ENCODE measurements at regions not wholly inside any gene's neighbourhood (a gene's known extent, or its start where the extent isn't known, plus 50 kb on each side); places are given as distances from the start of the nearest gene placed in this dataset.

DNA sequence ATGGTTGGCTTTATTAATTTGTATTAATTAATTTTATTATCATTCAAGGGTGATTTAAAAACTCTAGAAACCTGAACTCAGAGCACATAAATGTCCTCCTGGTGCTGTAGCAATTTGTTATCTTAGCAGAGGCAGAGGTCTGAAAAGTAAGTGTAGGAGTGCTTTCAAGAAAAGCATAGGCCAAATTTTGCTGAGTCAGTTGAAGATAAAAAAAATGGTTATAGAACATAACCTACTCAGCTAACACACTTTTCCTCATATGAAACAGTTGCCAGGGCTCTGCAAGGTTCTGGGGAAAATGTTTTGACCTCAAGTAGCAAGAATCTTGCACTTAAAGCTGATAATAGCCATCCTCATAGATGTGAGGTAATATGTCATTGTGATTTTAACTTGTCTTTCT is 53.5 kb upstream of the CHODL start:
- DNase-seq (ENCODE audit: low read depth) = no peak

DNA sequence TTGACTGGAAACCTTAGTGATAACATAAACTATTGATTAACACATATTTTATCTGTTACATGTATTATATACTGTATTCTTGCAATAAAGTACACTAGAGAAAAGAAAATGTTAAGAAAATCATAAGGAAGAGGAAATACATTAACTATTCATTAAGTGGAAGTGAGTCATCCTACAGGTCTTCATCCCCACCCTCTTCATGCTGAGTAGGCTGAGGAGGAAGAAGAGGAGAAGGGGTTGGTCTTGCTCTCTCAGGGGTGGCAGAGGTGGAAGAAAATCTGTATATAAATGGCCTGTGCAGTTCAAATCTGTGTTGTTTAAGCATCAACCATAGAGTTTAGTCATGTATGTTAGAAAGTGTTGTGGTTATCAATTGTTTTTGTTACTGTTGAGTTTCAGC is 66.1 kb upstream of the CHODL start:
- no peak for DNase-seq (ENCODE audit: low read depth)

DNA sequence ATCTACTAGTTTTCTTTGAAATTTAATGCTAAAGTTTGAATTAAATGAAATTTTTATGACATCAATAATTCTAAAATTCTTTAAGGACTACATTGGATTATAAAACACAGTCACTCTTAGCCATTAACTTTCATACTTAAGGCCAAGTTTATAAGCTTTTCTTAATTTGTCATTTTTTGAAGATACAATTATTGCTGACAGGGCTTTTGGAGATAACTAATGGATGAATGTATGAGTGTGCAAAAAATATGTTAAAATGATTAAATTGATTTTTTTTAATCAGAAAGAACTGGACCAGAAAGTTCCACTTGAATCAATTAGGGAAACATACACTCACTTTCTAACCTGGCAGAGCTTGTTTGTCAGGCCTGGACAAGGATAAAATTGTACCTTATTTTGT is 70.3 kb upstream of the CHODL start:
- DNase-seq (ENCODE audit: low read depth) = no peak

- DNase-seq (ENCODE audit: low read depth) = no peak
These were observed 73.8 kb upstream of the CHODL start for GRCh38 chr21:18170829-18171228.

GRCh38 chr21:18170221-18170620 is 74.4 kb upstream of the CHODL start:
- DNase-seq (ENCODE audit: low read depth) = no peak

DNA sequence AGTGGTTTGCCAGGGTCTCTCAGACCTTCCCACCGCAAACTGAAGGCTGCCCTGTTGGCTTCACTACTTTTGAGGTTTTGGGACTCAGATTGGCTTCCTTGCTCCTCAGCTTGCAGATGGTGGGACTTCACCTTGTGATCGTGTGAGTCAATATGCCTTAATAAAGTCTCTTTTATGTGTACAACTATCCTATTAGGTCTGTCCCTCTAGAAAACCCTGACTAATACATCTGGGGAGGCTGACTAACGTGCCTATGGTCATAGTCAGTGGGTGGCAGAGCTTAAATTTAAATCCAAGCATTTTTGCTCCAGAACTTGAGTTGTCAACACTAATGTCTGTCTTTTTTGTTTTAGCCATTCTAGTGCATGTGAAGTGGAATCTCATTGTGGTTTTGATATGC is 76.5 kb upstream of the CHODL start:
- no peak for DNase-seq (ENCODE audit: low read depth)

GRCh38 chr21:18164933-18165332 is 79.7 kb upstream of the CHODL start:
- no peak for DNase-seq (ENCODE audit: low read depth)

DNA sequence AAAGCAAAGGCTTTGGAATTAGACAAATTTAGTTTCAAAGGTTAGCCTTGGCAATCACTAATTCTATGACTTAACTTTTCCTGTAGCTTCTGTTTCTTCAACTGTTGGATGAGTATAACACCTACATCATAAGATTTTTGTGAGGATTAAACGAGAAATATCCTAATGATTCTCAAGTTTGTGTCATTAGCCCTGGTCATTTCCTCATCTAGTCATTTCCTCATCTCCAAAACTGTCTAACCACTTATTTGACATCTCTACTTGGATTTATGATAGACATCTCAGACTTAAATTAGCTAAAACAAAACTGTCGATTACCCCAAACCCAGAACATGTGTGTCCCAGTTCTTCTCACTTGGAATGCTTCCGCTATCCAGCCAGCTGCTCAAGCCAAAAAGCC is 80.2 kb upstream of the CHODL start:
- DNase-seq (ENCODE audit: low read depth) = no peak

- DNase-seq (ENCODE audit: low read depth) = no peak
These were observed 80.7 kb upstream of the CHODL start for GRCh38 chr21:18163956-18164355.

- no peak for DNase-seq (ENCODE audit: low read depth)
These were observed 82.8 kb upstream of the CHODL start for GRCh38 chr21:18161841-18162240.

DNA sequence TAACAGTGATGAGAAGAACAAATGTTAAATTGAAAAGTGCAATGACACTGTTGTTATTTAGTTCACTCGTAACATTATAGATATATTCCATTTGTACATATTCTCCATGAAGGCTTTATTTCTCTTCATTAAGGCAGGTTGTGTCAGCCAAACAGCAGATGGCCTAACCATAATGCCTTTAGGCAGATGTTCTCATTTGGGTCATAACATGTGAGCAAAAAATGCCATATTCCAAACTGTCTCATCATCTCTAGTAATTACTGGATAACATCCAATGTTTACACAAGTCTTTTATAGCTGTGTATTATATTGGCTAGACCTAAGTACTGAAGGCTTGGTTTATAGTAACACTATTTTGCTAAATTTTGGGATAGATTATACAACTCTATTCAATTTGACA is 87.2 kb upstream of the CHODL start:
- DNase-seq (ENCODE audit: low read depth) = no peak

DNA sequence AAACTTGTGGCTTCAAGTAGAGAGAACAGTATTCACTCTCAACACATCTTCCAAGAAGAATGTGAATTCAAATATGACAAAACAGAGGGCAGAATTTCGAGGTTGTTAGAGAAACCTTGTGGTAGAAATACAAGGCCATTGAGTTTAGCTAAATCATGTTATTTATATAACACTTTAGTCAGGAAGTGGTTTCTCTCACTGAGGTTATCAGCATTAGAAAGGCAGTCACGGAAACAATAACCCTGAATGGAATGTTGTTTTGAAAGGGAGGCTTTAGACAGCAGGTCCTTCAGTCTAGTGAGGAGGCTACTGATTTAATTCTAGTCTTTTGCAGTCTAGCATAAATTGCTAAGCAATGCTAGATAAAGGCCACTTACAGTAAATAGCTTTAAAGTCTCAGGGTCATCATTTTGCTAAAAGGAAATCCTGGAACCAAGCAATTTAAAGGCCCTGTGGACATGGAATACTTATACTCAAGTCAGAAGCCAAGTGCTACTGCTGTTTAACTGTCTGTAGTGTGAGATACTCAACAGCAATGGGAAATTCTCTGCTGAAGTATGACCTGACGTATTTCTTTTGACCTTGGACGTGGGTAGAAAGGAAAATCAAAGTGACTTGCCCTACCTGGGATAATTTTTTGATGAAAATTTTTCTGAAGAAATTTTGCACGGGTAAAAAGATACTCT is 89.0 kb upstream of the CHODL start:
- peak; percentile 32 for DNase-seq (ENCODE audit: low read depth)

- no peak for DNase-seq (ENCODE audit: low read depth)
These were observed 91.6 kb upstream of the CHODL start for GRCh38 chr21:18153063-18153462.

DNA sequence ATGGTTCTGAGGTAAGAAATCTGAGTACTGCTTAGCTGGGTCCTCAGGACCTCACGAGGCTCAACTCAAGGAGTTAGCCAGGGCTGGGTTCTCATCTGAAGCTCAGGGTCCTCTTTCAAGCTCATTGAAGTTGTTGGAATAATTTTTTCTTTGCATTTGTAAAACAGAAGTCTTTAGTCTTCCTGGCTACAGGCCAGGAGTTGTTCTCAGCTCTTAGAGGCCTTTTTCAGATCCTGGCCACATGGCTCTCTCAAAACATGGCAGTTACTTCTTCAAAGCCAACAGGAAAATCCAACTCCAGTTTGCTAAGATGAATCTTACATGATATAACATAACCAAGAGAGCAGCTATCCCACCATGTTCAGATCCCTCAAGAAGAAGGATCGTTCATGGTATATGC is 92.3 kb upstream of the CHODL start:
- DNase-seq (ENCODE audit: low read depth) = no peak

- no peak for DNase-seq (ENCODE audit: low read depth)
These were observed 93.6 kb upstream of the CHODL start for GRCh38 chr21:18151046-18151445.

DNA sequence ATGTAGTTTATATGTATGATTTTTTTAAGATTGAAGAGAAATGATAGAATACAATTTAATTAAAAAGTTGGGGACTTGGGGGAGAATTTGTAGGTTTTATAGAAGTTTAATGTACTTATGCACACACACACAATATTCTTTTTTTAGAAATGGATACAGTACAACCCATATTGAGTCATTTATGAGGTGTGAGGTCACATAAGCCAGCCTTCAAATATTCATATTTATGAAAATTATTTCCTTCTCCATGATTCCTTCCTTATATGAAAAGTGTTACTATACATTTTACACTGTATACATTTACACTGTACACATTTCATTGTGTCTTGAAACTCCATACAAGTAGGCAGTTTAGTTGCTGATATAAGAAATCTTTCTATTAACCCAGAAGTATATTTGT is 96.2 kb upstream of the CHODL start:
- DNase-seq (ENCODE audit: low read depth) = no peak

GRCh38 chr21:18147678-18148077 is 97.0 kb upstream of the CHODL start:
- DNase-seq (ENCODE audit: low read depth) = no peak

GRCh38 chr21:18146820-18147219 is 97.8 kb upstream of the CHODL start:
- DNase-seq (ENCODE audit: low read depth) = no peak

DNA sequence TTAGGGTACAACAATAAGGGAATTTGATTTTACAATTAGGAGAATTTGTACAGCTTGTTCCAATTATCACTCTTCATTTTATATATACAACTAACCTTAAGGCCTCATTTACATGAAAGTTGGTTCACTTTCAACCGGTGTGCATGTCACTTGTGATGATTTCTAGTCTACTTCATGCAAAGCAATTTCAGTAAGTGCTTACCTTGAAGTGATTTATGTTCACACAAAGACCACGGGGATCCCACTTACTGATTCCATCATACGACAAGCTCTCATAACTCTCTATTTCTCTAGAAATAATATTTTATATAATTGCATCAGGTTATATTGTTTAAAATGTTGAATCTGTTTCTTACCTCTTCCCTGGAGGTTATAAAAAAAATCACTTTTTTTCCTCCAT is 100.3 kb upstream of the CHODL start:
- DNase-seq (ENCODE audit: low read depth) = no peak

GRCh38 chr21:18142655-18143054 is 102.0 kb upstream of the CHODL start:
- no peak for DNase-seq (ENCODE audit: low read depth)

DNA sequence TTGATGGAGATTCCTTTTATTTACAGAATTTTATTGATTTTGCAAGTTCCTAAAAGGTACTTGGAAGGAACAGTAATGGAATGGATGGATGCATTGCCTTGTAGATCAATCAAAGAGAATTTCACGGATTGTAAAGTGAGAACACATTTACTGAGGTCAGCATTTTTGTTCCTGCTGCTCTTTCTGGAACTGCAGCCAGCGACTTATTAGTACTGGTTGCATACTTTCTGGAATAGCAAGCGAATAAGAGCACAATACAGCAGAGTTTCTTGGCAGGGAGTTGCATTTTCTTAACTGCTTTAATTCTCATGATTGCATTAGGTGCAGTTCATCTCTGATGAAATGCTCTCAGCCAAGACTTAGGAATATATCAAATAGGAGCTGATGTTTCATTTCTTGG is 106.1 kb upstream of the CHODL start:
- no peak for DNase-seq (ENCODE audit: low read depth)

DNA sequence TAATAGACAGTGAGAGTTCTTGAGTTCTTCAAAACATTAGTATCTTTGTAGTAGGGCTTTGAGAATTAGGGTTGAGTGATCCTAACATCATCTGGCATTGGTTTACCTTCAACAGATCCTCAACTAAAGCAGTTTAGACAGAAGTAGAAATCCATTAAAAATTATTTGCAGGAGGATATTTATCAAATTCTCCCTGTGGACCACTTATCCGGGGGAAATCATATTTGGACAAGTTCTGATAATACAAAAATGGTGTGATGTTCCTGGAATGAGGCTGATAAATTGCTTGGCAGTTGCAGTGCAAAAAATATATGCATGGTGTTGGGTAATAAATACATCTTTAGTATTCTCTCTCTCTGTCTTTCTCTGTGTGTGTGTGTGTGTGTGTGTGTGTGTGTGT is 115.1 kb upstream of the CHODL start:
- DNase-seq (ENCODE audit: low read depth) = no peak

- DNase-seq (ENCODE audit: low read depth) = no peak
These were observed 126.1 kb upstream of the CHODL start for GRCh38 chr21:18118566-18118965.

- no peak for DNase-seq (ENCODE audit: low read depth)
These were observed 127.5 kb upstream of the CHODL start for GRCh38 chr21:18117176-18117575.

- DNase-seq (ENCODE audit: low read depth) = no peak
These were observed 129.8 kb upstream of the CHODL start for GRCh38 chr21:18114810-18115209.
